K562 (cell line): ENCODE measurements at regions not wholly inside any gene's neighbourhood (a gene's known extent, or its start where the extent isn't known, plus 50 kb on each side); places are given as distances from the start of the nearest gene placed in this dataset.

Source experiments
- ATAC-seq: fragments of 200-7000 bp; cut with Tn5 transposase; 3 replicates; pipeline ENCODE4 v1.9.1; 2020; ENCODE audit warnings: moderate library complexity
- BruUV-seq: library from RNA; stranded (reverse); fragments of 400-500 nt; replicated peaks from 2 replicates; lab custom pipeline; 2021; lab: Mats Ljungman, UMichigan
- CTCF ChIA-PET: fragments of 300-600 bp; formaldehyde crosslinking; extraction: SDS; loops from one replicate; lab custom pipeline; 2021; ENCODE audit warnings: low intra/inter-chr PET ratio; lab: Yijun Ruan, JAX
- POLR2A ChIA-PET: fragments of 300-600, 350-650 bp; sonication (Branson Sonifier 250); formaldehyde crosslinking; extraction: SDS; loops from one replicate; lab custom pipeline; 2021; ENCODE audit warnings: antibody characterized with exemption, inconsistent platforms; lab: Yijun Ruan, JAX
- DNase-seq, 4 experiments: peaks; one replicate each; pipeline versions ENCODE4 v3.0.0 to v3.0.0-alpha.2; 2011 to 2018; ENCODE audit warnings: low spot score in 3 of 4, mixed read lengths in 3 of 4; ENCODE audit errors: extremely low read depth in 1 of 4
- FAIRE-seq: peaks from 2 replicates; lab custom pipeline; 2011; peaks lifted over from hg19 to GRCh38; lab: Jason Lieb, UNC
- H2AFZ ChIP-seq: 2 replicates; pipeline ENCODE4 v1.6.0; 2011; ENCODE audit warnings: low read depth, low read length, control low read depth, inconsistent platforms
- H3K27ac ChIP-seq: fragments of 200-600 bp; 3 replicates; pipeline ENCODE4 v1.8.0; 2011; ENCODE audit warnings: low read depth, mild to moderate bottlenecking, control low read depth, inconsistent platforms, low read length, moderate library complexity, mixed read lengths; ENCODE audit errors: extremely low read depth
- H3K27me3 ChIP-seq, 2 experiments: fragments of 300-600 bp in 1 of 2; 2 replicates in 1 of 2; 3 replicates in 1 of 2; pipeline versions ENCODE4 v1.6.0 to v1.8.0; 2011; ENCODE audit warnings: inconsistent platforms in 2 of 2, low read length in 2 of 2, mild to moderate bottlenecking in 1 of 2, mixed read lengths in 1 of 2, moderate library complexity in 1 of 2; ENCODE audit not compliant: control insufficient read depth in 2 of 2, insufficient read depth in 2 of 2
- H3K36me3 ChIP-seq: fragments of 300-600 bp; 3 replicates; pipeline ENCODE4 v1.8.0; 2011; ENCODE audit warnings: mild to moderate bottlenecking, low read length, inconsistent platforms; ENCODE audit not compliant: control insufficient read depth, insufficient read depth
- H3K4me1 ChIP-seq, 2 experiments: fragments of 200-600 bp in 1 of 2; replicated peaks in 1 of 2; 2 replicates in 1 of 2; 3 replicates in 1 of 2; pipeline versions ENCODE4 v1.5.1 to v1.8.0; 2011; ENCODE audit warnings: inconsistent platforms in 2 of 2, low read length in 2 of 2, mild to moderate bottlenecking in 1 of 2, mixed read lengths in 1 of 2, moderate library complexity in 1 of 2; ENCODE audit not compliant: control insufficient read depth in 2 of 2, insufficient read depth in 2 of 2
- H3K4me2 ChIP-seq: 2 replicates; pipeline ENCODE4 v1.6.1; 2011; ENCODE audit warnings: low read length, control low read depth, inconsistent platforms, mixed read lengths; ENCODE audit not compliant: insufficient read depth
- H3K4me3 ChIP-seq: fragments of 200-600 bp; sonication (generic), shearing (Covaris generic); 2 replicates; pipeline ENCODE4 v1.5.1; 2016; ENCODE audit warnings: control low read depth, inconsistent platforms
- H3K79me2 ChIP-seq: fragments of 200-600 bp; 3 replicates; pipeline ENCODE4 v1.8.0; 2011; ENCODE audit warnings: low read length, inconsistent platforms; ENCODE audit not compliant: control insufficient read depth, insufficient read depth
- H3K9ac ChIP-seq, 2 experiments: 2 replicates each; pipeline versions ENCODE4 v1.6.0 to v1.6.1; 2011; ENCODE audit warnings: low read depth in 2 of 2, low read length in 2 of 2, control low read depth in 1 of 2, inconsistent platforms in 1 of 2, mild to moderate bottlenecking in 1 of 2, mixed read lengths in 1 of 2; ENCODE audit not compliant: insufficient read depth in 1 of 2
- H3K9me1 ChIP-seq: one replicate; pipeline ENCODE4 v1.6.0; 2011; ENCODE audit warnings: inconsistent platforms, mild to moderate bottlenecking, low read length, moderate library complexity; ENCODE audit not compliant: control insufficient read depth, insufficient read depth
- H3K9me3 ChIP-seq: replicated peaks from 2 replicates; pipeline ENCODE4 v1.5.1; 2011; ENCODE audit warnings: low read depth, low read length, inconsistent platforms; ENCODE audit not compliant: control insufficient read depth, insufficient read depth
- H4K20me1 ChIP-seq: replicated peaks from 2 replicates; pipeline ENCODE4 v1.6.1; 2011; ENCODE audit warnings: low read length, inconsistent platforms, mixed read lengths; ENCODE audit not compliant: control insufficient read depth, insufficient read depth
- ARID2 ChIP-seq: fragments of 450-650 bp; IDR thresholded peaks from 2 replicates; pipeline ENCODE4 v1.6.1; 2017; ENCODE audit warnings: antibody characterized with exemption, mild to moderate bottlenecking
- GABPB1 ChIP-seq: sonication (generic); formaldehyde crosslinking; IDR thresholded peaks from 2 replicates; pipeline ENCODE4 v1.8.0; 2022; ENCODE audit warnings: mild to moderate bottlenecking, missing genetic modification reagents
- JUND ChIP-seq, 2 experiments: IDR thresholded peaks; 2 replicates in 1 of 2; 3 replicates in 1 of 2; pipeline ENCODE4 v1.6.1; 2011; ENCODE audit warnings: borderline replicate concordance in 2 of 2, low read depth in 2 of 2, low read length in 2 of 2, improper control_type of control experiment in 1 of 2, missing biosample characterization in 1 of 2, missing genetic modification characterization in 1 of 2, missing genetic modification reagents in 1 of 2
- MTA2 ChIP-seq: fragments of 450-650 bp; IDR thresholded peaks from 2 replicates; pipeline ENCODE4 v1.6.1; 2016; ENCODE audit warnings: low read depth
- PBX2 ChIP-seq, 2 experiments: IDR thresholded peaks in 1 of 2; conservative IDR thresholded peaks in 1 of 2; 2 replicates each; pipeline ENCODE4 v1.6.1; 2016; ENCODE audit warnings: low read depth in 2 of 2, mild to moderate bottlenecking in 1 of 2, missing compliant biosample characterization in 1 of 2, missing genetic modification characterization in 1 of 2, moderate library complexity in 1 of 2
- RBM22 ChIP-seq: fragments of 200-400 bp; formaldehyde crosslinking; IDR thresholded peaks from 2 replicates; pipeline ENCODE4 v1.6.1; 2018; ENCODE audit warnings: low read length, low read depth; ENCODE audit not compliant: poor library complexity, severe bottlenecking
- ZBTB43 ChIP-seq: sonication (generic); formaldehyde crosslinking; IDR thresholded peaks from 2 replicates; pipeline ENCODE4 v1.8.0; 2023; ENCODE audit warnings: mild to moderate bottlenecking, missing genetic modification reagents
- ZNF280B ChIP-seq: fragments of 250-450 bp; sonication (Bioruptor Pico); IDR thresholded peaks from 2 replicates; pipeline ENCODE4 v1.5.1; 2021; ENCODE audit warnings: mild to moderate bottlenecking
- WGBS: fragments of 100-300 bp; shearing (Covaris generic); methylation state at CpG from one replicate; pipeline ENCODE4 v1.1.6; 2016; ENCODE audit warnings: low coverage, mixed read lengths; ENCODE audit not compliant: insufficient coverage; ENCODE audit errors: missing lambda C conversion rate; 5-methylcytosine and 5-hydroxymethylcytosine counted together
- in situ Hi-C: fragments of 300-500 bp; cut with MboI; formaldehyde crosslinking; loops from 4 replicates; pipeline ENCODE4 v1.15.0; 2018; ENCODE audit warnings: inconsistent platforms, mixed read lengths
- intact Hi-C: fragments of 100-400 bp; cut with micrococcal nuclease; formaldehyde crosslinking; loops from 2 replicates; pipeline ENCODE4 v1.14.2; 2022

GRCh38 chr1:5308249-5308648, 653.8 kb downstream of the AJAP1 start:
- Histone ChIP-seq H3K9me3 (no peaks in the 10 kb centered on the region), H4K20me1 (no peaks in the 10 kb centered on the region), H3K27ac (no peak overlapping the region), H3K27me3 (peaks cover 0 to 26% of the 10 kb centered on the region in 2 experiments; a peak in 1 of 5 replicates), H3K36me3 (no peaks in the 10 kb centered on the region), H3K9me1 (no peaks in the 10 kb centered on the region), H3K4me3 (no peak overlapping the region), H2AFZ (no peak overlapping the region), H3K9ac (no peak overlapping the region), H3K4me1 (no peaks in the 10 kb centered on the region), H3K79me2 (no peaks in the 10 kb centered on the region), H3K4me2 (no peak overlapping the region)
- no TSS peak for BruUV-seq
- in situ Hi-C loops, result no loop called here
- ATAC-seq (no peak), FAIRE-seq (no peak), DNase-seq (no peak)
- intact Hi-C loops, result no loop called here
- 0% methylated on average over 6 of the region's 6 CpGs for whole genome bisulfite sequencing
- ChIA-PET CTCF (no interaction called here), POLR2A (interaction anchor here (1.7 kb wide), 1 partner anchor 9 kb away, joined by 6 read pairs; no protein-coding TSS in a partner anchor)
- TF ChIP-seq GABPB1 (CRISPR knock-in tag) (no peak), ARID2 (no peak)

GRCh38 chr1:5304702-5305101, 650.3 kb downstream of the AJAP1 start:
- 1% methylated on average over 6 of the region's 6 CpGs for WGBS
- POLR2A ChIA-PET, result interaction anchor here (0.6 to 0.8 kb wide), 2 partner anchors 172 to 451 kb away, joined by 3 read pairs; no protein-coding TSS in a partner anchor
- H3K36me3 ChIP-seq, result no peaks in the 10 kb centered on the region
- intact Hi-C loops (no loop called here), in situ Hi-C loops (no loop called here)
- DNase-seq (peak; percentile 16 to 62 (median 20)), FAIRE-seq (peak; percentile 26), ATAC-seq (peak; percentile 72)
- H3K4me3 ChIP-seq, result no peak overlapping the region
- H3K9me1 ChIP-seq, result no peaks in the 10 kb centered on the region
- H3K4me2 ChIP-seq, result peak overlapping the region; percentile 19; the same call in 1 of the 2 replicates
- CTCF ChIA-PET, result no interaction called here
- peaks cover 0 to 6% of the 10 kb centered on the region in 2 experiments; a peak in 1 of 5 replicates for H3K27me3 ChIP-seq
- H3K9ac ChIP-seq, result no peak overlapping the region
- no peak overlapping the region for H3K27ac ChIP-seq
- no peaks in the 10 kb centered on the region for H4K20me1 ChIP-seq
- no peaks in the 10 kb centered on the region for H3K4me1 ChIP-seq
- H3K9me3 ChIP-seq, result no peaks in the 10 kb centered on the region
- H2AFZ ChIP-seq, result no peak overlapping the region
- H3K79me2 ChIP-seq, result no peaks in the 10 kb centered on the region
- BruUV-seq, result no TSS peak
- TF ChIP-seq MTA2 (peak; percentile 74), RBM22 (no peak), JUND (IDR thresholded peaks at IDR 0.05; ENCODE audit: borderline replicate concordance, low read depth, low read length) (peak; percentile 42; the same call in 1 of the 2 replicates), JUND (tag; IDR thresholded peaks at IDR 0.05; ENCODE audit: borderline replicate concordance, low read depth, low read length) (peak; percentile 82; the same call in 2 of the 3 replicates), ZNF280B (CRISPR knock-in tag) (no peak), PBX2 (CRISPR knock-in tag; IDR thresholded peaks at IDR 0.05; ENCODE audit: low read depth) (no peak), PBX2 (tag; conservative IDR thresholded peaks at IDR 0.05; ENCODE audit: low read depth) (no peak), ZBTB43 (CRISPR knock-in tag) (no peak)
